Heart left ventricle (tissue), 16 donors: ENCODE measurements at regions not wholly inside any gene's neighbourhood (a gene's known extent, or its start where the extent isn't known, plus 50 kb on each side); places are given as distances from the start of the nearest gene placed in this dataset.

Experiments
- ATAC-seq, 4 donors: fragments of 200-7000 bp; cut with Tn5 transposase; one replicate each; pipeline ENCODE4 v1.9.1; 2020 to 2022; ENCODE audit warnings: moderate library complexity in 4 of 4, mild to moderate bottlenecking in 3 of 4, moderate number of reproducible peaks in 1 of 4
- DNase-seq, 5 donors: peaks; one replicate each; pipeline ENCODE4 v3.0.0-alpha.2; 2020
- H3K27ac ChIP-seq, 12 donors: fragments of 200-600 bp; sonication (generic) in 4 of 12; one replicate each; pipeline versions ENCODE4 v1.5.0 to v1.8.0; 2016 to 2022; ENCODE audit warnings: mild to moderate bottlenecking in 2 of 12
- H3K27me3 ChIP-seq, 9 donors: fragments of 200-600 bp; sonication (generic) in 2 of 9; one replicate each; pipeline versions ENCODE4 v1.5.1 to v1.8.0; 2016 to 2022; ENCODE audit warnings: mild to moderate bottlenecking in 3 of 9
- H3K36me3 ChIP-seq, 9 donors: fragments of 200-600 bp; sonication (generic) in 2 of 9; one replicate each; pipeline versions ENCODE4 v1.5.0 to v1.8.0; 2018 to 2022; ENCODE audit warnings: mild to moderate bottlenecking in 2 of 9
- H3K4me1 ChIP-seq, 12 donors: fragments of 200-600 bp; sonication (generic) in 4 of 12; one replicate each; pipeline versions ENCODE4 v1.5.0 to v1.8.0; 2016 to 2022; ENCODE audit warnings: mild to moderate bottlenecking in 3 of 12
- H3K4me3 ChIP-seq, 12 donors: fragments of 200-600 bp; sonication (generic) in 4 of 12; one replicate each; pipeline versions ENCODE4 v1.5.0 to v1.8.0; 2017 to 2022; ENCODE audit warnings: mild to moderate bottlenecking in 9 of 12, moderate library complexity in 4 of 12
- H3K9me3 ChIP-seq, 12 donors: fragments of 200-600 bp; sonication (generic) in 4 of 12; one replicate each; pipeline versions ENCODE4 v1.5.0 to v1.8.0; 2016 to 2022; ENCODE audit warnings: mild to moderate bottlenecking in 1 of 12
- CTCF ChIP-seq, 12 donors: fragments of 200-600 bp; sonication (generic) in 4 of 12; IDR thresholded peaks; one replicate each; pipeline versions ENCODE4 v1.5.0 to v1.8.0; 2018 to 2022; ENCODE audit warnings: antibody characterized with exemption in 12 of 12, mild to moderate bottlenecking in 5 of 12
- POLR2A ChIP-seq, 2 donors: fragments of 450-650 bp; IDR thresholded peaks; one replicate each; pipeline ENCODE4 v1.6.1; 2017; ENCODE audit warnings: antibody characterized with exemption in 2 of 2, mild to moderate bottlenecking in 2 of 2, moderate library complexity in 2 of 2
- WGBS, 4 donors: extraction: QIAGEN DNeasy Blood & Tissue Kit in 2 of 4; methylation state at CpG; one replicate each; pipeline versions ENCODE4 v1.1.5 to v1.1.7; 2013 to 2018; 5-methylcytosine and 5-hydroxymethylcytosine counted together
- intact Hi-C, 10 donors: fragments of 100-400 bp; cut with DNase I; formaldehyde crosslinking; loops; one replicate each; pipeline versions ENCODE4 v1.11.1 to v1.14.2; 2022
- donor health status: ischemic (EF 13 %, LVEDD 7.1; RV severe dilation, severe dysfunction).
- donor health status: healthy with polysubstance abuse.
- donor health status: DM: no; HTN: yes; CAD: no.
- donor health status: DM: no; HTN: no; CAD: no.
- donor health status: ischemic (EF 25% LVEDD 6.9; RV normal size, moderate dysfunction).
- donor health status: ischemic (EF 25% LVEDD 5.7; RV mildly dilated, moderate dysfunction).
- donor health status: healthy.
- donor health status: DM: yes; HTN: yes; CAD: no.
- donor health status: ischemic (EF 35%, LVEDD 5.7; RV mildly dilated, moderate dysfunction).
- donor health status: nonischemic (EF 11% LVEDD 7.7; RV severe dilation, severe dysfunction).
- donor health status: DM: yes; HTN: yes; CAD: no.
- donor health status: PGD.
- donor health status: ischemic (EF 29% LVEDD 5.4; RV normal size, mild dysfunction).
- donor health status: nonischemic (EF 23%, LVEDD 6.1; RV moderate dilation, normal function).

DNA sequence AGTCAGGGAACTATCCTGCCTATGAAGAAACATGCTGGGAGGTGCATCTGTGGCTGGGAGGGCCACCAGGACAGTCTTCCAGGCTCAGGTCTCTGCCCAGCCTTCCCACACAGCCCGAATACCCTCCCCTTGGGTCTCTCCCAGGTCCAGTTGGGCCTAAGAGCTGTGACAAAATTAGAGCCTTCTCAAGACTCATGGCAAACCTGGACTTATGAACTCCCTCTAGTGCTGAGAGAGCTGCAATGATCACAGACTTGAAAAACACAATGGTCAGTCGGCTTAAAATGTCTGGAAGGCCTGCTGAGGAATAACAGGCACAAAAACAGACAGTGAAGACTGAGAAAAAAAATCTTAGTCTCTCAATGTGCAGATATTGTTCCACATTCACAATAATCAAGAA, 325.1 kb downstream of the BRINP2 start:
- Histone ChIP-seq H3K9me3 (peaks cover 0 to 35% (median 9%) of the 10 kb centered on the region in 12 donors), H3K4me1 (no peaks in the 10 kb centered on the region), H3K27ac (no peak overlapping the region), H3K27me3 (peaks cover 0 to 4% (median 0%) of the 10 kb centered on the region in 9 donors), H3K36me3 (no peaks in the 10 kb centered on the region), H3K4me3 (no peak overlapping the region)
- DNase-seq (no peak), ATAC-seq (no peak)
- TF ChIP-seq CTCF (IDR thresholded peaks at IDR 0.05) (no peak), POLR2A (IDR thresholded peaks at IDR 0.05) (no peak)
- 65 to 75% (median 69%) methylated on average over 2 of the region's 2 CpGs for WGBS, 4 donors
- intact Hi-C loops: no loop called here

DNA sequence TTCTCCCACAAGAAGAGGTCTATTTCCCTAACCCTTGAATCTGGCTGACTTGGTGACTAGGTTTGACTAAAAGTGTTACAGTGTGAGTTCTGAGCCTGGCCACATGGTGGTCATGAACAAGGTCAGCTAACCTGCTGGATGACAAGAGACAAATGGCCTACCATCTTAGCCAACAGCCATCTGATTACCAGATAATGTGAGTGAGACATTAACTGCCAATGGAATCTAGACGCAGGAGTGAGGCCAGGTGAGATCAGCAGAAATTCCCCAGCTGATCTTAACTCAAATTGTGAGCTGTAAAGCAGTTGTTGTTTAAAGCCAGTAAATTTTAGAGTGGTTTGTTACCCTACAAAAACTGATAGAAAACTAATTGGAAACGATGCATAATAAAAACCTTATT, 320.0 kb downstream of the BRINP2 start:
- peaks cover 0 to 12% (median 0%) of the 10 kb centered on the region in 9 donors for H3K27me3 ChIP-seq
- no peak for TF ChIP-seq CTCF (IDR thresholded peaks at IDR 0.05)
- TF ChIP-seq POLR2A (IDR thresholded peaks at IDR 0.05): no peak
- intact Hi-C loops: no loop called here
- WGBS, 4 donors: 83 to 94% (median 86%) methylated on average over 2 of the region's 2 CpGs
- H3K4me1 ChIP-seq: no peaks in the 10 kb centered on the region
- peaks cover 0 to 10% (median 0%) of the 10 kb centered on the region in 12 donors for H3K9me3 ChIP-seq
- no peak for DNase-seq
- H3K27ac ChIP-seq: no peak overlapping the region
- no peak overlapping the region for H3K4me3 ChIP-seq
- no peak for ATAC-seq
- H3K36me3 ChIP-seq: no peaks in the 10 kb centered on the region

- Histone ChIP-seq H3K4me1 (no peaks in the 10 kb centered on the region), H3K4me3 (no peak overlapping the region), H3K27me3 (peaks cover 0 to 12% (median 0%) of the 10 kb centered on the region in 9 donors), H3K9me3 (peaks cover 0 to 9% (median 0%) of the 10 kb centered on the region in 12 donors), H3K27ac (no peak overlapping the region), H3K36me3 (no peaks in the 10 kb centered on the region)
- intact Hi-C loops: no loop called here
- no peak for DNase-seq
- WGBS, 4 donors: 65 to 87% (median 82%) methylated on average over 6 of the region's 6 CpGs
- ATAC-seq: no peak
- no peak for TF ChIP-seq CTCF (IDR thresholded peaks at IDR 0.05)
- no peak for TF ChIP-seq POLR2A (IDR thresholded peaks at IDR 0.05)
Observed at GRCh38 chr1:177490036-177490639, 319.4 kb downstream of the BRINP2 start.

GRCh38 chr1:177488722-177489121, 318.0 kb downstream of the BRINP2 start:
- TF ChIP-seq CTCF (IDR thresholded peaks at IDR 0.05): no peak
- no peak for TF ChIP-seq POLR2A (IDR thresholded peaks at IDR 0.05)
- intact Hi-C loops: no loop called here
- Histone ChIP-seq H3K27ac (no peak overlapping the region), H3K36me3 (no peaks in the 10 kb centered on the region), H3K4me3 (no peak overlapping the region), H3K4me1 (no peaks in the 10 kb centered on the region), H3K27me3 (peaks cover 0 to 12% (median 0%) of the 10 kb centered on the region in 9 donors), H3K9me3 (peaks cover 0 to 9% (median 0%) of the 10 kb centered on the region in 12 donors)
- DNase-seq (no peak), ATAC-seq (no peak)
- 37 to 71% (median 52%) methylated on average over 2 of the region's 2 CpGs for WGBS, 4 donors
